Limb (tissue), 2 donors: ENCODE measurements at regions not wholly inside any gene's neighbourhood (a gene's known extent, or its start where the extent isn't known, plus 50 kb on each side); places are given as distances from the start of the nearest gene placed in this dataset.

Experiments
- DNase-seq, 2 donors: peaks; one replicate each; pipeline ENCODE4 v3.0.0-alpha.2; 2016; ENCODE audit errors: extremely low spot score in 2 of 2

DNA sequence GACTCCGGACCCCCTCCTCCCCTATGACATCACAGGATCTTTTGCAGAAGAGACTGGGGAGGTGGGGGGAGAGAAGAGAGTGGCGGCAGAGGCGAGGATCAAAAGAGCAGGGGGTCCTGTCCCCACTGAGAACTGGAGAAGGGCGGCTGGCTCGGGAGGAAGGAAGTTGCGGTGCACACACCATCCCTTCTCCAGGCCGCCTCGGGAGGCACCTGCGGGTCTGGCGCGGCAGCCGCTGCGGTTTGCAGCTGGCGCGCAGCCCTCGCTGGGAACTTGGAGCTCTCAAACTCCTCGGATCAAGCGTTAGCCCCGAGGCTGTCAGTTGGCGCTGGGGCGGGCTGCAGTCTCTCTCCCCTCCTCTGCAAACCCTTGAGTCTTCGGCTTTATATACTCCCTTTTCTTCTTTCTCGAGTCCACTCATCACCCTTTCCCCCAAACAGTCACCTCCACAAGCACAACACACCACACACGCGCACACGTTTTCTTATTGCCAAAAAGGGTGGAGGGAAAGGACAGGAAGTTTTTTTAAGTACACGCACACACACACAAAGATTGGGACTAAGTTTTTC lies 180.7 kb downstream of the TBXT start:
- peak; percentile 24 to 66 for DNase-seq

DNA sequence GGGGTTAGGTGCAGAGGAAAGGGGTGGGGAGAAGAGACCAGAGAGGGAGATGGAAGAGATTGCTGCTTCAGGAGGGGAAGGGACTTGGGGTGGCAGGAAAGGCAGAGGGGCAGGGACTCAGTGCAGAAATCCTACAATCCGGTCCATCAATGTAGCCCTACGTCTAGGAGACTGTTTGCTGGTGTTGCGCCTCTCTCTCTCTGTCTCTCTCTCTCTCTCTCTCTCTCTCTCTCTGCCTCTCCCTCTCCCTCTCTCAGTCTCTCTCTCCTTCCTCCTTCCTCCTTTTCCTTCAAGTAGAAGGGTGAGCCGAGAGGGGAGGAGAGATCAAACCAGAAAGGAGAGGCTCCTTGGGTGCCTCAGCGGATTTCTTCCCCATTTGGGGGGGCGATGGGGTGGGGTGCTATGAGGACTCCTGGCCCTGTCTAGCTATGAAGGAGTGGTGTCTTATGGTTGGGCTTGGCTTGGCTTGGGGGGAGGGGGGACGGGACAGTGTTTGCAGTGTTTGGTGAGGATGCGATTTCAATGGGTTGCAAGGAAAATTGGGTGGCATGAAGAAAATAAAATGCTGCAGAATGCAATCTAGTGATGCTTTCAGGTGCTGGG lies 181.2 kb downstream of the TBXT start:
- peak in 1 of 2 donors; percentile 44 for DNase-seq

GRCh38 chr6:165985806-165986299 lies 181.8 kb downstream of the TBXT start:
- DNase-seq: no peak

GRCh38 chr6:165985281-165985805 lies 182.3 kb downstream of the TBXT start:
- no peak for DNase-seq

GRCh38 chr6:165984729-165985275 lies 182.8 kb downstream of the TBXT start:
- DNase-seq: no peak

DNA sequence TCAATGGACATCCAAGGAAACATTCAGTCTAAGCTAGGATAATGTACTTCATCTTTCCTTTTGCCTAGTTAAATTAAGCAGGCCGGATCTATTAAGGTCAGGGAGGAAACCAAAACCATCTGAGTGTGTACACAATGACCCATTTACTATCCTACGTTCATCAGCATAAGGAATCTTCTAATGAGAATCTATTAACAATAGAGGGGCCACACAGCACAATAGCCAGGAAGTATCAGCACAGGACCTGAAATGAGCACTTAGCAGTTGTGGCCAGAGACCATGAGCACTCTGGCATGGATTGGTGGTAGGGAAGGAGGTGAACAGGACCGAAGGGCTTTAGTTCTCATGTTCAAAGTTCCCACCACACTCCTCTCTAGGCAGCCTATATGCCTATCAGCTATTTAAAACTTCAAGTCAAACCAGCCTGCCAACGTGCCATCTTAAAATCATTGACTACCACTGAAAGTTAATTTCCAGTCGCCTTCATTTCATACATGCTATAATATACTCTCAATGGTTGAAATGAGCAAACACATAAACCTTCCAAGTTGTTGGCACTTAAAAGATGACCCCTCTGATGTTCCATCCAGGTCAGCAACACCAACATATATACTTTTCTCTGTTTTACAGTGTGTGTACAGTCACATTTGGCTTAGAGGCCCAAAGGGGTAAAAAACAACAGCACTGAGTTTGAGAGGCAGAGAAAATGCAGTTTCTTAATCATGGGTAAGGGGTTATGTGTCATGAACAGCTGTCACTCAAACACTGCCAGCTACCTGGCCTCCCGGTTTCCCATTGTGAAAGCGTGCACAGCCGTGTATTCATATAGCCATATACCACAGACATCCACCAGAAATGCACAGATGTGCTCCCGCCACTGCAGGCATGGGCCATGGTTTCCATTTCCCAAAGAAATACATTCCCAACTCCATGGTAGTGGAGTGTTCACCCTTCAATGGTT lies 184.3 kb downstream of the TBXT start:
- DNase-seq: no peak

- no peak for DNase-seq
Observed at GRCh38 chr6:165978476-165978875, 189.2 kb downstream of the TBXT start.

- no peak for DNase-seq
Observed at GRCh38 chr6:165976684-165977083, 191.0 kb downstream of the TBXT start.

GRCh38 chr6:165974817-165975216 lies 192.8 kb downstream of the TBXT start:
- DNase-seq: no peak

- no peak for DNase-seq
Observed at GRCh38 chr6:165973473-165973872, 194.2 kb downstream of the TBXT start.

GRCh38 chr6:165972139-165972802 lies 195.4 kb downstream of the TBXT start:
- DNase-seq: no peak

DNA sequence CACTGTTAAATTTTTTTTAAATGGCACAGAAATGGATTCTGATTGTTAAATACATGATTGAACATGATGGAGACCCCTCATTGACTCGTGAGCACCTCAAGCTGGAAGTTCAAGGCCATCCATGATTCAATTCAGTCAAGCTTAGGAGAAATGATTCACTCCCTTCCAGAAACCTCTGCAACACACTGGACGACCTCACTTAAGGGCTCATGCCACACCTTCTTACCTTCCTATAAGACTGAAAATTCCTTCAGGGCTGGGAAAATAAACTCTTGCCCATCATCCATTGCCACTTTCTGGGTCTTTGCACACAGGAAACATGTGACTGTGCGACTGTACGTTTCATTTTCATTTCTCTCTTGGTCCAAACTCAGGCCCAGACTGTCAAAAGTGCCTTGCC lies 196.4 kb downstream of the TBXT start:
- no peak for DNase-seq

DNA sequence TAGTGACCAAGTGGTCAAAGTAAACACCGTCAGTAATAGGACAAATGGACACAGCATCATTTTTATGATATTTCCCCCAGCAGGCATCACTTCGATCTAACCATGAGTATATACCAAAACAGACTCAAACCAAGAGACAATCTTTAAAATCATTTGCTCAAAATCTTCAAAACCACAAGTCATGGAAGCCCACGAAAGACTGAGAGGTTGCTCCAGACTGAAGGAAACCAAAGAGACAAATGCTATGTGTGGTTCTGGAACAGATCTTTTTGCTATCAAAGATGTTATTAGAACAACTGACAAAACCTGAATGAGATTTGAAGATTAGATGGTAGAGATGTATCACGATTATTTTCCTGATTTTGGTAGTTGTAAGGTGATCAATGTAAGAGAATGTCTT lies 197.7 kb downstream of the TBXT start:
- DNase-seq: no peak

DNA sequence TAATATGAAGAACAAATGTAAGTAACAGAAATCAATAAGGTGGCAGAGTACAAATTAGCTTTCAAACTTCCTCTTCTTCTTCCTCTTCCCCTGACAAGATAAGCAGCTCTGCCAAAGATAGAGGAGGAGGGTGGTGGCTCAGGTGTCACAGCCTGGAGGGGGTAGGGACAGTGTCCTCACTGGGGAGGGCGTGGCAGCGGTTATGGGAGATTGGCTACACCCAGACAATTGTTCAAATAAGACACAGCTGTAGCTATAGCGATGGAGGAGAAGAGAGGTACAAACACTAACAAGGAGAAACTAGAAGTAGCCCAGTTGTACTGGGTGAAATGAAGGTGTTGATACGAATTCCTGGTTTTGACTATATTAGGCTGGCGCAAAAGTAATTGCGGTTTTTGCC lies 198.5 kb downstream of the TBXT start:
- DNase-seq: no peak

GRCh38 chr6:165968408-165968807 lies 199.2 kb downstream of the TBXT start:
- no peak for DNase-seq

DNA sequence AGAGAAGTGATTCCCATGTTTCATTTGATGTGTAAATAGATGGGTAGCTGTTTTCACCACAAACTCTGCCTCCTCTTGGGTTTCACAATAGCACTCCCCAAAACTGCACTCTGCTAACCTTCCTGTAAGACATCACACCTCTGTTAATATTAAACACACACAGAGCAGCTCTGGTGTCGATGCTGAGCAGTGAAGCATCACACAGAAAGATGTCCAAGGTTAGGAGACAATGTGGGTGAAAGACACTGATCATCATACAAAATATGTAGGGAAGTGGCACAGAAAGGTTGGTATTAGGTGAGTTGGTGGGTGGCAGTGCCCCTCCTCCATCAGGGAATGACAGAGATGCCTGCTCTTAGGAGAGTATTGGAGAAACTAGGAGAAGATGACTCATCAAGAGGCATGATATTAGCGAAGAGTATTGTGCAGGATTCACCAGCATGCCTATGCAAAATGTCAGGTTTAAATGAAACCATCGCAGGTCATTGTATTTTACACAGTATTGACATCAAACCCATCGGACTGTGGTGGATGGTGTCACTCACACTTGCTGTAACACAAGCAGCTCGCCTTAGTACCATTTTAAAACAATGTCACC lies 199.7 kb downstream of the TBXT start:
- no peak for DNase-seq

DNA sequence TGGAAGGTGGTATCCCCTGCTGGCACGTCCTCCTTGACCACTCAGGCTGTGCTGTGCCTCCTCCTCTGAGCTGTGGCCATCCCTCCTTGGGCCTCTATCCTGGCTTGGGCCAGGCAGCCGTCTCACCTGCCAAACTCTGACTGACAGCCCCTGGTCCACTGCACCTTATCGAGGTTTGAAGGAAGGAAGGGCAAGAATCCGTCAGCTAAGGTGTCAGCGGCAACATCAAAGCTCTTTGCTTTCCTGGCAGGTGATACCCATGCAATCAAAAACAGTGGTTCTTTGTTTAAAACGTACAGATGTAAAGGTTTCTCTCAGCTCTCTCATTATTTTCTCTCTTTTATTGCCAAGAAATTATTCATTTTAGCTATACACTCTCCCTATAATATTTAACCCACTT lies 203.9 kb downstream of the TBXT start:
- no peak for DNase-seq

- no peak for DNase-seq
Observed at GRCh38 chr6:165962366-165962765, 205.3 kb downstream of the TBXT start.

DNA sequence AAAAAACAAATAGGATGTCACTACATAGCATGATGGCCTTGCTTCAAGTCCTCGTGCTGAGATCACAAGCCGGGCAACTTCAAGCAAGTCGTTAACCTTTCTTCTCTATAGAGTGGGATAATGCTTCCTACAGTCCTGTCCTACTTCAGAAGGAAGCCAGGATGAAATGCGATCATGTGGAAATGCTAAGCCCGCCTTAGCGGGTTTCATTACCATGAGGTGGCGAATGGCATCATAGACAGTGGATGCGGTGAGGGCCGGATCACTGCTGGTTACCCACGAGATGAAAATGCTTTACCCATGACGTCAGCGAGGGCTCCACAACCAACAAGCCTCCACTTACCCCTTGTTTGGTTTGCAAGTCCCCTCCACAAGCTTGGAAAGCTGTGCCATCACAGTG lies 206.4 kb downstream of the TBXT start:
- no peak for DNase-seq

GRCh38 chr6:165960695-165961094 lies 207.0 kb downstream of the TBXT start:
- DNase-seq: no peak

- DNase-seq: no peak
Observed at GRCh38 chr6:165959627-165960026, 208.0 kb downstream of the TBXT start.
